HG03457 (cell line): ENCODE measurements at regions not wholly inside any gene's neighbourhood (a gene's known extent, or its start where the extent isn't known, plus 50 kb on each side); places are given as distances from the start of the nearest gene placed in this dataset.

ENCODE experiments used
- ATAC-seq: cut with Tn5 transposase; IDR thresholded peaks from one replicate; pipeline ENCODE4 v1.9.1; 2021; ENCODE audit warnings: moderate number of reproducible peaks; ENCODE audit not compliant: unreplicated experiment

DNA sequence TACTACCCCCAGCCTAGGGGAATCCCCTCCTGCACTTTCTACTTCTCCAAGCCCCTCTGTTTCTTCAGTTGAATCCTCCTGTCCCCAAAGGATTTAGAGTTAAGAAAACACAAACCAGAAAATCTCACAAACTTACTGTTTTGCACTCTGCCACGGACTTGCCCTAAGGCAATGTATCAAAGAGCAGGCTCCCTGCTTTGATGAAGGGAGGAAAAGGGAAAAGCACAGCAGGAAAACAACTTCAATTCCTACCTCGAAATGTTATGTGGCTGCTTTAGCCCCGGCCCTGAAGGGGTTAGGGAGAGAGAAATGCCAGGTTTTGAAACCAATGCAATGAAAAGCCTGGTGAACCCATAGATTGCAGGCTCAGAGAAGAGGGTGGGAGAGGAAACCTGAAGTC, 254.7 kb downstream of the MAN2A1 start:
- ATAC-seq = no peak

DNA sequence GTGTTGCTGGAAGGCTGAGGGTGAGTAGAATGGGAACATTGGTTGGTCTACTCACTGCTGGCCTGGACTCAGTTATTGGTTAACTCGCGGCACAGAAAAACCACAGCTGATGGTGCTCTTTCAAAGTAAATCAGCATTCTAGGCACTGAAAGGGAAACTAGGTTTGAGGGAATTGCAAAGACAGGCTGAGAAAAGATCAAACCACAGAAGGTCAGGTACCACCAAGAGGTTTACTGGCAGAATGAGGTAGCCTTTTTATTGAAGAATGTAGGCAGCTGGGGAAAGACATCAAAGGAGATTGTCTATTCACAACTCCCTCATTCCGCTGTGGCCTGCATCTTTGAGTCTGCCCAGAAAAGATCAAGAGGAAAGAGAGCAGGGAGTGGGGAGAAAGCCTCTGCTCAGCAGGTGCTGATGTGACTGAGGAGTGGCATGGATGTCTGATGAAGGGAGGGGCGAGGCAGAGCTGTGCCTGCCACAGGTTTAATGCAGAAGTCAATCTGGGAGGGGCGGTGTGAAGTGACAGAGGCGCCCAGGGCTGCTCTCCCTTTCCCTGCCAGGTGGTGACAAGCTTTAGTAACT, 255.5 kb downstream of the MAN2A1 start:
- no peak for ATAC-seq

DNA sequence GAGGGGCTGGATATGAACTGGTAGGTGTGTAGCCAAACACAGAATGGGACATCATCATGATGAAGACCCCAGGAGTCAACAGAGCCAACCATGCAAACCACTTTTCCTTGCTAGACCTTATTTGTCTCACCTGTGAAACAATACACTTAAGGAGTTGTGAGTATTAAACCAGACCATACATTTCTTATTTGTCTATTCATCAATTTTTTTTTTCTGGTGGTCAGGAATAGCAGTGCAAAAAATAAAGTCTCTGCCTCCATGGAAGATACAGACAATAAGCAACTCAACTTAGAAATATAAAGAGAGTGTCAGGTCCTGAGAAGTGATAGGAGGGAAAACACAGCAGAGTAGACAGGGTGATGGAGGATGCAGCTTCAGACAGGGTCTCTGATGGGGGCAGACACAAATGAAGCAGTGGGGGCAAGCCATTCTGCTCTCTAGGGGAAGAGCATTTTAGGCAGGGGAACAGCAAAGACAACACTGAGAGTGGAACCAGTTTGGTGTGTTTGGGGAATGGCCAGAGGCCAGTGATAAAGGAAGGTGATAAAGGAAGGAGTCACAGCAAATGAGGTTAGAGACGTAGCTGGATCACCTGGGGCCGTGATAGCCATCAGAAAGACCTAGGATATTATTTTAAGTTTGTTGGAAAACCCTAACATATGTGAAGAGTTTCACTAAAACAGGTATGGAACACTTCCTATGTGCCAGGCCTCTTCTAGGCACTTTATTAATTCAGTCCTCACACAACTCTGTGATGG, 256.2 kb downstream of the MAN2A1 start:
- no peak for ATAC-seq

DNA sequence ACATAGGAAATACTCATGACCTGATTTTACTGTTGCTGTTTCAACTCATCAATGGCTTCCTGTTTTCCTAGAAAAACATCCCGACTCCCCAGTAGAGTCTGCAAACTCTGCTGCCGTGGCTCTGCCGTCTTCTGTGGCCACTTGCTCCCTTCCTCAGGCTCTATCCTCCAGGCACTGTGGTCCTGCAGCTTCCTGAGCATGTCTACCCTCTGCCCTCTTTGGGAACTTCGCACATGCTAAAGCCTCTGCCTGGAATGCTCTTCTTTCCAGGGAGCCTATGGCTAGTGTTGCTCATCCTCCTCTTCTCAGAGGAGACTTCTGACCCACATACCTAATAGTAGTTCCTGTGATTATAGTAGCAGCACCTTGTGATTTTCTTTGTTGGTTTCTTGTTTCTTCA, 256.9 kb downstream of the MAN2A1 start:
- ATAC-seq = no peak

DNA sequence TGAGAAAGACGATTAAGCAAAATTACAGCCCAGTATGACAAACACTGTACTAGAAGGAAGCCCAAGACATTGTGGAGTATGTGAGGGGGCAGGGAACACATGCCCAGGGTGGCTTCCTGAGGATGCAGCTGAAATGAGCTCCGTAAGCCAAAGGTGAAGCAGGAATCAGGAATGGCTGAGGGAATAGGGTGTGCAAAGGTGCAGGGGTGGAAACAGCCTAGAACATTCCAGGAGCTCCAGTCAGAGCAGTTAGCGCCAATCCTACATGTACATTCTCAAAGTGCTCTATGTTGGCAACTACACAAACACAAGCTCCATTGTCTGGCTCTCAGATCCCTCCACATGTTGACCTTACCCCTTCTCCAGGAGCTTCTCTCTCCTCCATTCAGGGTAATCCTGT, 257.9 kb downstream of the MAN2A1 start:
- no peak for ATAC-seq

DNA sequence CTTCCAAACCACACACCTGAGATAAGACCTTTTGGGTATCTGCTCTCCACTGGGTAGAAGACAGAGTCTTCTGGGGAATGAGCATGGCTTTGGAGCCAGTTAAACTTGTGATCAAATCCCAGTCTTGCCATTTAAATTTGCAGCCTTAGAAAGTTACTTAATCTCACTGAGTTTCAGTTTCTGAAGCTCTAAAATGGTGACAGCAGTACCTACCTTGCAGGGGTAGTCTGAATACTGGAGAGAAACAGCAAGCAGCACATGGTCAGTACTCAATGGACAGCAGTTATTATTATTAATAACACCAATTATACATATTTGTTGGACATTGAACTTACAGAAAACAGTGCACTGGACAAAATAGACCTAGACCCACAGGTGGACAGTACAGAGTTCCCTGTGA, 260.9 kb downstream of the MAN2A1 start:
- ATAC-seq = no peak

DNA sequence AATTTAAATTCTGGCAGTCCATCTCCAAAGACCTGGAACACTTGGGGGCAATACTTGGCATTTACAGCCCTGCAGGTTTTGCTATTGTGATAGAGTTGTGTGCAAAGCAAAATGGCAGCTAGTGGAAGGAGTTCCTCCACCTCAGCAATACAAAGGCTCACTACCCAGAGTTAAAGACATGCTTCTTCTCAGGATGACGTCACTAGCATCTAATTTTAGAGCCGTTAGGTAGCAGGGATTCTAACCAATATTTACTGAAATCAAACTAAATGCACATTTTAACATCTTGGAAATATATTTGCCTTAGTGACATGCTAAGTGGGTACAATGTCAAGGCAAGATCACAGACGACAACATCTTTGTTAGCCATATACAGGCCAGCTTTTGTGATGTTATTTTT, 261.6 kb downstream of the MAN2A1 start:
- ATAC-seq = no peak

DNA sequence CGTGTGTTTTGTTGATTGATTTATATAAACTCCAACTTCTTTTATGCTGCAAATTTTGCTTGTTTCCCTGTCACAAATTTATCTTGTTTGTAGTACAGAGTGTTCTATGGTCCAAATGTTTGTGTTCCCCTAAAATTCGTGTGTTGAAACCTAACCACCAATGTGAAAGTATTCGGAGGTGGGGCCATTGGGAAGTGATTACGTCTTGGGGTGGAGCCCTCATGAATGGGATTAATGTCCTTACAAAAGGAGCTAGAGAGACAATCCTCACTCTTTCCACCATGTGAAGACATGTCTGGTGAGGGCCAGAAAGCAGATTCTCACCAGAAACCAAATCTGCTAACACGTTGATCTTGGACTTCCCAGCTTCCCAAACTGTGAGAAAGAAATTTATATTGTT, 262.0 kb downstream of the MAN2A1 start:
- no peak for ATAC-seq

DNA sequence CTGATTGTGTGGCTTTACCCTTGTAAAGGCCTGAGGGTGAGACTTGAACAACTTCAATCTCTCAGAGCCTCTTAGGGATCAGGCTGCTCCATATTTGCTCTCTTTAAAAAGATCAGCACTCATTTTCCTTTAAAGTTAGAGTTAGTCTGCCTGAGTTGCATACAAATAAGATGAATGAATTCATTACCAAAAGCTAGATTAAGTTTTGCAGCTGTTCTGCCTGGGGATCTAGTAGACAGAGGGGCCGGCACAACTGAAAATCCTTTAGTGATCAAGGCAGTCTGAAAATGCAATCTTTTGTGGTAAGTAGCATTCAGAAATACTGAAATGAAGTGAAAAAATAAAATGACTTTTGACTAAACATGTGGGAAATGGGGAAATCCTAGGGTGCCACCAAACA, 264.0 kb downstream of the MAN2A1 start:
- ATAC-seq = no peak

DNA sequence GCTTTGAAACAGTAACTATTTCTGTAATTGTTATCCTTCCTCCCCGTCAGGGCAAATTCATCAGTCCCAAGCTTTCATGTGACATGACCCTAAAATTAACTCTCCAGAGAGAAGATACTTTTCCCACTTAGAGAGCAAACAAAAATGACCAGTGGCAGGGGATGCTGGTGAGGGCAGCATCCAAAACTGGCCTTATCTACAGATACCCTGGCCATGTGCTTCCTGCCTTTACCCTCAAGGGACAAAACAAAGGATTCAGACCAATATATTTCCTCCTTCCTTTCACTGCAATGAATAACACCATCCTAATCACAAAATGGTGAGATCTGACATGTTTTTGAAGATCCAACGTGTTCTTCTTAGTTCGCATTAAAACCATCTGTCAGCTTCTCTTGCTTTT, 267.2 kb downstream of the MAN2A1 start:
- no peak for ATAC-seq

DNA sequence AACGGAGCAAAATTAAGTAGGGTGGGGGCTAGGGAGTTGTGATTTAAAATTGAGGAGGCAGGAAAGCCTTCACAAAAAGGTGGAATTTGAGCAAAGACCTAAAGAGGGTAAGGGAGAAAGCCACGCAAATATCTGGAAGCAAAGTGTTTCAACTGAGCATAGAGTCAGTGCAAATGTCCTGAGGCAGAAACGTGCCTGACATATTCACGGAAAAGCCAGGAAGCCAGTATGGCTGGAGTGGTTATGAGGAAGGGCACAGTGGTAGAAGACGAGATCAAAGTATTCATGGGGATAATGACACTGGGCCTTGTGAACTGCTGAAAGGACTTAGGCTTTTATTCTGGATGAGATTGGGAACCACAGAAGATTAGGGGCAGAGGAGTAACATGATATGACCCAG, 268.4 kb downstream of the MAN2A1 start:
- ATAC-seq = no peak

DNA sequence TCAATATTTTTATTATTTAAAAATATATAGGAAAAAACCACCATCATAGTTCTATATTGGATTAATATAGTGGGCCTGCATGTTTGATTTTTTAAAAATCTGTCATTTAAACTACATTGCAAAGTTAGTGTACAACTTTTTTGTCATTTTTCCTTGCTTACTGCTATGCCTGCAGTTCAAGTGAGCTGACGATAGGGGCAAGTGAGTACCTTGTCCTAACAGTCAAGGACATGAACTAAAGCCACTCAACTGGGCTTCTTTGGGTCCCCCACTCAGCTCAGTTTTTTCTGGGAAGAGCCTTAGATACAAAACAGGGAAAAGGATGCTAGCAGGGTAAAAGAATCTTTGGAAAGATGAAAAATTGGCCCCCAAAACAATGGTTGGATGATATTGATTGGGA, 269.9 kb downstream of the MAN2A1 start:
- no peak for ATAC-seq

DNA sequence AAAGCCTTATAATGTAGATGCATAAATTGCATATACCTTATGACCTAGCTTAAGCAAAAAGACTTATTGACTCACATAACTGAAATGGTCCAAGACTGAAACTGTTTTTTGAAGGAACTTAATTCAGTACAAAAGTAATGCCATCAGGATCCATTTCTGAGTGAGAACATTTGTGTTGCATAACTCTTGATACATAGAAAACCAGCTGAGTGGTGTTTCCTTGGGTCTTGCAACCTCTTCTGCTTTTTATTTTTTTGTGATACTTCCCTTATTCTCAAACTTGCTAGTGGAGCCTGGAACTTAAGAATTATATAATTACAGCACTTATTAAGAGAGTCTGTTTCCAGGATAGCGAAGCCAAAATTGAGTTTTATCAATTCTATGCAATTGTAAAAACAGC, 272.0 kb downstream of the MAN2A1 start:
- ATAC-seq = no peak

DNA sequence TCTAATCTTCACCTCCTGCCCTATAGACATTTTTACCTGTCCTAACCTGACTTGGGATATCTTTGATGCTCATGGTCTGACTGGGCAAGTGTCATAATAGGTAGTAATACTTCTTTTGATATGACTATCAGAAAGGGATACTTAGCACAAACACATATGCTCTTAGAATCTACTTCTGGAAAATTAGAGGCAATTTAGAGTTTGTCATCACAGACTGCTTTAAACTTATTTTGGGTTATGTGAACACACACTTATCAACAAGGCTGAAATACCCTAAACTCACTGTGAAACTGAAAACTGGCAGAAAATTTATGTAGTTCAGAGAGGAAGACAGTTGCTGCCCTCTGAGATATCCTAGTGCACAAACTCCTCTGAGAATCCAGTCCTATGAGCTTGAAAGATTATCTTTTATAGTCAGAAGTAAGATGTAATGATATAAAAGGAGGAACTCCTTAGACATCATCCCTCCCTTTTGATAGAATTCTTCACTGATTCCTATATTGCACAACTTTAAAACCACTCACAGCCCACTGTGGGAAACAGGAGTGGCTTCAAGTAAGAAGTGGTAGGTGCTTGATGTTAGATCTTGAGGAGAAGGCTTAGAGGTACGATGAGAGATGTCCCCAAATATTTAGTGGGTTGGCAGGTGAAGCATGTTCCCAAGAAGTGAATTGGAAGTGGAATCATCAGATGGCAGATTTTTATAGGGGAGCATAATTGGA, 273.3 kb downstream of the MAN2A1 start:
- no peak for ATAC-seq

DNA sequence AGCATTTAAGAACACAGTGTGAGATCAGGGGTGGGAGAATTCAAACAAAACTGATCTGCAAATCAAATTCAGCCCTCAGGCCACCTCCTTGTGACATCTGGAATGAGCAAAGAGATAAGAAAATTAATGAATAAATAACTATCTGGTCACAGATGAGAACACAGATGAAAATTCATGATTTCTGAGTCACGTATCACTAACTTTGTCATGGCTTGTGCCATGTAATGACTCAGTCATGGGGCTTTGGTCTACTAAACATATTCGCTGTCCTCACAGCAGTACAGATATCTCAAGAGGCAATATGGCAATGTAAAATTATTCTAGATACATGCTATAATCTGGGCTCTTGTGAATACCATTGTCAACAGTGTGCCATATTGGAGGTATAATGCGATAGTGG, 274.4 kb downstream of the MAN2A1 start:
- no peak for ATAC-seq

DNA sequence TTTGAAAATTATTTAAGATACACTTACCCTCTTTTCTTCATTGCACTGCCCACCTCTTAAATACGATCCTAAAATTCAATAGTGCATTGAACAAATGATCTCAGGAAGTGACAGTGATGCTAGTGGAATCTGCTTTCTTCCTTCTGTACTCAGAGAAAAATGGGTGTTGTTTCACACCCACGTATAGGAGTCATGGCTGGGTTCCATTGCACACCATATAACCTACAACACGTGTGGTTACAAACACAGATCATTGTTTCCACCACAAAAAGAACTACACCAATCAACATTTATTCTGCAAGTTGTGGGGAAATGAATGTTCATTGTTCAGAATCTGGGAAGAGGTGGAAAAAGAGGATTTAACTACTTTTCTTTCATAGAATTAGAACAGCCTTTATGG, 275.9 kb downstream of the MAN2A1 start:
- no peak for ATAC-seq

DNA sequence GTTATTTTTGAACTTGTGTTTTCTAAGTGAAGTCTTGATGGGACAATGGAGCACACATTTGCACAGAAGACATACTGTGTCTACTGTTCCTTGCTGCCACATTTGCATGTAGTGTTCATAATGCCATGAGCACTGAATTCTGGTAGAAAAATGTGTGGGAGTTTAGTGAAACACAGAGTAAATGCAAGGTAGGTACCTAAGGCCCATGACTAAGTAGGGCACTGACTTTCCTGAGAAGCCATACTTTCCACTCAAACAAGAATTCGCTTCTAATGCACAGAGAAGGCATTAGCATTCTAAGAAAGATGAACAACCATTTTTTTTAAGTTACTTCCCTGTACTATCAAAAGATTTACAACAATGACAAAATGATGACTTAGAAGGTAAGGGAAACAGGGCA, 282.2 kb downstream of the MAN2A1 start:
- ATAC-seq = no peak

DNA sequence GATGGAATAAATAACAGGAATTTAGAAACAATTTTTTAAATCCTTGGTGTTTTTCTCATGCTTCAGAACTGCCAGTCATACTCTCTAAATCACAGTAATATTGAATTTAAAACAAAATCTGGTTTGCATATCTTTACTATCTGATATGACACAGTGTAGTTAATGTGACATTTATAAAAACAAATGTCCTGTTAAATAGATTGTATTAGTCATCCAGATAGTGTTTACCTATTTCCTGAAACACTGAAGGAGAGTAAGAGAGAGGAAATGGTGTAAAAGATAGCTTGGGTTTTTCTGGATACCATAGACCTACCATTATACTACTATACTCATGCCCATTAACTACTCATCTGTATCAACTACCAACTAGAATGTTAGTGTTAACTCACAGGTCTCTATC, 292.3 kb downstream of the MAN2A1 start:
- no peak for ATAC-seq

DNA sequence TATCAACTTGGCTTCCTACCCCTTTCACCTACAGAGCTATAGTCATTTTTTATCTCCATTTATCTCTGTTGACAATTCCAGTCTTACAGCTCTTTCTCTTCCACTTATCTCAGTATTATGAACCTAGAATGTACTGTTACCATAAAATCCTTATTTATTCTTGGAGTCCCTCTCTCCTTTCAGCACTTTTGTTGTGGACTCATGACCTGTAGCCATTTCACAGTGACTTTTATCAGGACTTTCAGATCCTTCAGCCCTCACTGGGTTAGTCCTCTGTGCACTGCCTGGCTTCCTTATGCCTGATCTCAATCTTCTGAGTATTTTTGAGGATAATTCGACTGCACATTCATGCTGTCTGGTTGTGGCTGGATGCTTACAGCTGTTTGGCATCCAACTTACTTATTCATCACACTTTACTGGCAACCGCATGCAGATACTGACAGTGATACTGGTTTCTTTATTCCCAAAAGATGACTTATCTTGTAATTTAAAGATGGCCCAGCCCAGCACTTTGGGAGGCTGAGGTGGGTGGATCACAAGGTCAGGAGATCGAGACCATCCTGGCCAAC, 293.3 kb downstream of the MAN2A1 start:
- ATAC-seq = no peak

DNA sequence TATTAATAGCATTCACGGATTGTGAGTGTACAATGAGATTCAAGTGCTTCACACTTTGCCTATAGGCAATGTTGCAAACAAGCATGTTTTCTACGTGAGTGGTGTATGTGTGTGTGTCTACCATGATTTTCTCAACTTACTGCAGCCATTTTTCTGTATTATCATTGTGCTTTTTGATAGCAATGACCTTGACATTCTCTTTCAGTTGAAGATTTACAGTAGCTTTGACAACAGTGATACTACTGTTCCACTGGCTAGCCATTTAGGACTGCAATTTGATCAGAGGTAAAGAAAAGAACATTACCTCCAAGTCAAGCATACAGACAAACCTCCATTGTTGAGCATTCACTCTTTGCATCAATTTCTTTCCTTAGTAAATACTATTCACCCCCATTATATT, 297.0 kb downstream of the MAN2A1 start:
- no peak for ATAC-seq

DNA sequence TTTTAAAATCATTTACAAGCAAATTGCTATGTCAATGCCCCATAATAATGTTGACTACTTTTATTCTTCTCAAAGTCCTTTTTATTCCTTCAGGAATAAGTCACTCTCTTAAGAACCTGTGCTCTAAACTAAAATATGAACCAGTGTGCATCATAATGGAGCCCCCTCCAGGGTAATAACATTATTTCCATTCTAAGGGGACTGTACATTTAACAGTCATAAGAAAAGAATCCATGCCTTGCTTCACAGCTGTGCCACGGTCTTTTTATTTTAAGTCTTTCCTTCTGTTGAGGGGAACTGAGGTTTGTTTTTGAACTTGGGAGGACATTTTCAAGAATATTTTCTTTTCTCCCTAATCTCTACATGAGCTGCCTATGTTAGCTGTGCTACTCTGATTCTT, 297.6 kb downstream of the MAN2A1 start:
- no peak for ATAC-seq

DNA sequence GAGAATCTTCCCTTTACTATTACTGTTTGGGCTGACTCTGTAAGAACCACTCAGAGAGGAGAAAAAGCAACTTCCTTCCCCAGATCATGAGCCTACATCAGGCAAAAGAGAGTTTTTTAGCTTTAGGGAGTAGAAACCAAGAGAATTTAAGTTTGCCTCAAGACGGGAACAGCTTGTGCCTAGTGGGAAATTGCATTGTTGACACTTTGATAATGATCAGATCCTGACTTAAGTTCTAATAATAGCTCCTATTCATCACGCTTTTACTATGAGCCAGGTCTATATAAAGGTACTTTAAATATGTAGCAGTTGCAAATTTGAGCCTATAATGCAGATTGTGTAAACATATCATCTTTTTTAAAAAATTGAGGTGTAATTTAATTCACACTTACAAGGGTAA, 298.2 kb downstream of the MAN2A1 start:
- no peak for ATAC-seq
